ENCODE measurements at regions not wholly inside any gene's neighbourhood (a gene's known extent, or its start where the extent isn't known, plus 50 kb on each side); places are given as distances from the start of the nearest gene placed in this dataset.

- ATAC-seq (replicated peaks in 1 of 2) (no peak), DNase-seq (no peak)
- Mint-ChIP-seq H3K9me3 (no peaks in the 10 kb centered on the region), H3K4me3 (no peak overlapping the region), H3K4me1 (ENCODE audit: low read depth) (no peaks in the 10 kb centered on the region), H3K36me3 (ENCODE audit: insufficient read depth in 2 of 2) (no peaks in the 10 kb centered on the region), H3K27ac (no peak overlapping the region), H3K27me3 (ENCODE audit: low read depth) (no peaks in the 10 kb centered on the region)
Measured at GRCh38 chr2:128982001-128982400, 663.3 kb upstream of the HS6ST1 start.

GRCh38 chr2:128982670-128983069 is 664.0 kb upstream of the HS6ST1 start:
- Mint-ChIP-seq H3K27ac (no peak overlapping the region), H3K4me3 (no peak overlapping the region), H3K36me3 (ENCODE audit: insufficient read depth in 2 of 2) (no peaks in the 10 kb centered on the region), H3K27me3 (ENCODE audit: low read depth) (no peaks in the 10 kb centered on the region), H3K4me1 (ENCODE audit: low read depth) (no peaks in the 10 kb centered on the region), H3K9me3 (no peaks in the 10 kb centered on the region)
- DNase-seq (no peak), ATAC-seq (replicated peaks in 1 of 2) (no peak)

GRCh38 chr2:128983094-128983493 is 664.4 kb upstream of the HS6ST1 start:
- no peak for DNase-seq
- no peaks in the 10 kb centered on the region for H3K36me3 Mint-ChIP-seq (ENCODE audit: insufficient read depth in 2 of 2)
- H3K9me3 Mint-ChIP-seq, result no peaks in the 10 kb centered on the region
- ATAC-seq (replicated peaks in 1 of 2), result no peak
- no peak overlapping the region for H3K27ac Mint-ChIP-seq
- no peak overlapping the region for H3K4me3 Mint-ChIP-seq
- no peaks in the 10 kb centered on the region for H3K4me1 Mint-ChIP-seq (ENCODE audit: low read depth)
- H3K27me3 Mint-ChIP-seq (ENCODE audit: low read depth), result no peaks in the 10 kb centered on the region

GRCh38 chr2:128984081-128984480 is 665.4 kb upstream of the HS6ST1 start:
- no peaks in the 10 kb centered on the region for H3K4me1 Mint-ChIP-seq (ENCODE audit: low read depth)

DNA sequence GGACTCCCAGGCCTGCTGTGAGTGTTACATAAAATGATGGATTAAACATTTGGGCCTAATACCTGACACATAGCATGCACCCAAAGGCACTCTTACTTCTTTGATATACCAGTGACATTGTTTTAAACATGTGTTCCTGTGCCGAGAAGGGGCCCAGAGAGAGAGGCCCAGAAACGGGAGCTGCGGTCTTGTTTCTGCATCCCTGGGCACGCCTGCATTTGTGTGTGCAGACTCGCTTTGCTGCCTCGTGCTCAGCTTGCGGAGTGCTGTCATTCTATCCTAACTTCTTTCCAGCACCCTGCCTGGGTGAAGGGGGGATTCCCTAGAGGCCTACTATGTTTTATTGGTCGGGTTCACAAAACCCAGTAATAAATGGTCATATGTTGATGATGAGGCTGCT is 666.2 kb upstream of the HS6ST1 start:
- H3K4me1 Mint-ChIP-seq (ENCODE audit: low read depth), result no peaks in the 10 kb centered on the region
- no peak for DNase-seq
- H3K36me3 Mint-ChIP-seq (ENCODE audit: insufficient read depth in 2 of 2), result no peaks in the 10 kb centered on the region
- no peak overlapping the region for H3K27ac Mint-ChIP-seq
- no peak for ATAC-seq (replicated peaks in 1 of 2)
- no peak overlapping the region for H3K4me3 Mint-ChIP-seq
- no peaks in the 10 kb centered on the region for H3K27me3 Mint-ChIP-seq (ENCODE audit: low read depth)
- no peaks in the 10 kb centered on the region for H3K9me3 Mint-ChIP-seq

More at GRCh38 chr2:128984081-128984480, 665.4 kb upstream of the HS6ST1 start:
- DNase-seq (no peak), ATAC-seq (replicated peaks in 1 of 2) (no peak)
- no peaks in the 10 kb centered on the region for H3K36me3 Mint-ChIP-seq (ENCODE audit: insufficient read depth in 2 of 2)
- no peaks in the 10 kb centered on the region for H3K27me3 Mint-ChIP-seq (ENCODE audit: low read depth)
- no peak overlapping the region for H3K27ac Mint-ChIP-seq
- H3K4me3 Mint-ChIP-seq, result no peak overlapping the region
- H3K9me3 Mint-ChIP-seq, result no peaks in the 10 kb centered on the region

DNA sequence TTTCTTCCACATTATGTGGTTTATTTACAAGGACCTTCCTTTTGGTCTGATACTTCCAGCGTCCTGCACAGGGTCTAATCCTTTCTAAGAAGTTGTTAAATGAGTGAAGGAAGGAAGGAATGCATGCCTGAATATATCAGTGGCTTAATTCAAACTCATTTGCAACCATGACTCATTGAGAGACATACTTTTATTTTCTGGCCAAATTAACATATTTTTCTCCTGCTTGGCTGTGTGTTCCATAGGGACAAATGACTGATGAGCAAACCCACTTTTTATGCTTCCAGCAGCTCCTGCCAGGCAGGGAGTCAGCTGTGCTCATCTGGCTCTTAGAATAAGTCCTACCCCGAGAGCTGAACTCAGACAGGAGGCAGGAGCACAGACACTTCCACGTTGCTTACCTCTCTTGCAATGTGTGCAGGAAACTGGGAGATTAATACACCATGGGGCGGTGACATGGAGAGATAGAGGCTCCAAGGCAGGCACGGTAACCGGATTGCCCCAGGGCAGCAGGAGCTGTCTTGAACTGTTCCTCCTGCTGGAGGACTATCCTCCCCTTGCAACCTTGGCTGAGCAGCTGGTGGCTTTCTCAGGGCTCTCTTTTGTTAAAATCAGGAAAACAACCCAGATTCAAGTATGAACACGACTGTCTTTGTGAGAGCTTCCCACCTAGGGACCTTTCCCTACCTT is 667.5 kb upstream of the HS6ST1 start:
- ATAC-seq (replicated peaks in 1 of 2), result no peak
- Mint-ChIP-seq H3K27ac (no peak overlapping the region), H3K9me3 (no peaks in the 10 kb centered on the region), H3K27me3 (ENCODE audit: low read depth) (no peaks in the 10 kb centered on the region), H3K36me3 (ENCODE audit: insufficient read depth in 2 of 2) (no peaks in the 10 kb centered on the region), H3K4me1 (ENCODE audit: low read depth) (no peaks in the 10 kb centered on the region), H3K4me3 (no peak overlapping the region)
- DNase-seq, result no peak

GRCh38 chr2:128986867-128987268 is 668.2 kb upstream of the HS6ST1 start:
- ATAC-seq (replicated peaks in 1 of 2), result no peak
- Mint-ChIP-seq H3K9me3 (no peaks in the 10 kb centered on the region), H3K27me3 (ENCODE audit: low read depth) (no peaks in the 10 kb centered on the region), H3K4me1 (ENCODE audit: low read depth) (no peaks in the 10 kb centered on the region), H3K4me3 (no peak overlapping the region), H3K36me3 (ENCODE audit: insufficient read depth in 2 of 2) (no peaks in the 10 kb centered on the region), H3K27ac (no peak overlapping the region)
- no peak for DNase-seq

DNA sequence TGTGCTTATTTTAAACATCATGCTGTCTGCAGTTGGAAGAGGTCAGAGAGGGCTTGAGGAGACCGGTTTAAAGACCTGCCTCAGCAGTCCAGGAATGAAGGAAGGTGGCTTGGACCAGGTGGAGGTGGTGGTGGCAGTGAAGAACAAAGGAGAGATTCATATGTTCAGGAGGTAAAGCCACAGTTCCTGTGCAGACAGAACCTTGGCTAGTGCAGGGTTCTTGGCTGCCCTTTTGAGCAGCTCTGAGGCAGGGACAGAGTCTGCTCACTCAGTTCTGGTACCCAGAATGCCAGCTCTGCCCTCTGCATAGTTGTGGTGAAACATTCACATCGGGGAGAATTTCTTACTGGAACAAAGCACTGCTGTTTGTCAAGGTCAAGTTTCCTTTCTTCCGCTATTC is 669.7 kb upstream of the HS6ST1 start:
- Mint-ChIP-seq H3K27ac (no peak overlapping the region), H3K36me3 (ENCODE audit: insufficient read depth in 2 of 2) (no peaks in the 10 kb centered on the region), H3K4me1 (ENCODE audit: low read depth) (no peaks in the 10 kb centered on the region), H3K9me3 (no peaks in the 10 kb centered on the region), H3K4me3 (no peak overlapping the region), H3K27me3 (ENCODE audit: low read depth) (no peaks in the 10 kb centered on the region)
- DNase-seq, result no peak
- ATAC-seq (replicated peaks in 1 of 2), result no peak

GRCh38 chr2:128988967-128989366 is 670.3 kb upstream of the HS6ST1 start:
- Mint-ChIP-seq H3K4me3 (no peak overlapping the region), H3K27ac (no peak overlapping the region), H3K36me3 (ENCODE audit: insufficient read depth in 2 of 2) (no peaks in the 10 kb centered on the region), H3K27me3 (ENCODE audit: low read depth) (no peaks in the 10 kb centered on the region), H3K9me3 (no peaks in the 10 kb centered on the region), H3K4me1 (ENCODE audit: low read depth) (no peaks in the 10 kb centered on the region)
- DNase-seq (no peak), ATAC-seq (replicated peaks in 1 of 2) (no peak)

GRCh38 chr2:128995086-128995485 is 676.4 kb upstream of the HS6ST1 start:
- H3K27ac Mint-ChIP-seq, result no peak overlapping the region
- DNase-seq (no peak), ATAC-seq (replicated peaks in 1 of 2) (no peak)
- H3K4me3 Mint-ChIP-seq, result no peak overlapping the region
- H3K4me1 Mint-ChIP-seq (ENCODE audit: low read depth), result no peaks in the 10 kb centered on the region
- H3K27me3 Mint-ChIP-seq (ENCODE audit: low read depth), result no peaks in the 10 kb centered on the region
- no peaks in the 10 kb centered on the region for H3K9me3 Mint-ChIP-seq
- no peaks in the 10 kb centered on the region for H3K36me3 Mint-ChIP-seq (ENCODE audit: insufficient read depth in 2 of 2)

GRCh38 chr2:128996078-128996477 is 677.4 kb upstream of the HS6ST1 start:
- no peak overlapping the region for H3K27ac Mint-ChIP-seq
- ATAC-seq (replicated peaks in 1 of 2) (no peak), DNase-seq (no peak)
- H3K27me3 Mint-ChIP-seq (ENCODE audit: low read depth), result no peaks in the 10 kb centered on the region
- no peaks in the 10 kb centered on the region for H3K36me3 Mint-ChIP-seq (ENCODE audit: insufficient read depth in 2 of 2)
- H3K4me1 Mint-ChIP-seq (ENCODE audit: low read depth), result no peaks in the 10 kb centered on the region
- H3K9me3 Mint-ChIP-seq, result no peaks in the 10 kb centered on the region
- no peak overlapping the region for H3K4me3 Mint-ChIP-seq

GRCh38 chr2:128997166-128997866 is 678.6 kb upstream of the HS6ST1 start:
- ATAC-seq (replicated peaks in 1 of 2) (no peak), DNase-seq (no peak)
- no peak overlapping the region for H3K4me3 Mint-ChIP-seq
- no peaks in the 10 kb centered on the region for H3K36me3 Mint-ChIP-seq (ENCODE audit: insufficient read depth in 2 of 2)
- no peaks in the 10 kb centered on the region for H3K4me1 Mint-ChIP-seq (ENCODE audit: low read depth)
- no peaks in the 10 kb centered on the region for H3K27me3 Mint-ChIP-seq (ENCODE audit: low read depth)
- H3K27ac Mint-ChIP-seq, result no peak overlapping the region
- H3K9me3 Mint-ChIP-seq, result no peaks in the 10 kb centered on the region

GRCh38 chr2:129001926-129002325 is 683.3 kb upstream of the HS6ST1 start:
- Mint-ChIP-seq H3K36me3 (ENCODE audit: insufficient read depth in 2 of 2) (no peaks in the 10 kb centered on the region), H3K4me3 (no peak overlapping the region)

DNA sequence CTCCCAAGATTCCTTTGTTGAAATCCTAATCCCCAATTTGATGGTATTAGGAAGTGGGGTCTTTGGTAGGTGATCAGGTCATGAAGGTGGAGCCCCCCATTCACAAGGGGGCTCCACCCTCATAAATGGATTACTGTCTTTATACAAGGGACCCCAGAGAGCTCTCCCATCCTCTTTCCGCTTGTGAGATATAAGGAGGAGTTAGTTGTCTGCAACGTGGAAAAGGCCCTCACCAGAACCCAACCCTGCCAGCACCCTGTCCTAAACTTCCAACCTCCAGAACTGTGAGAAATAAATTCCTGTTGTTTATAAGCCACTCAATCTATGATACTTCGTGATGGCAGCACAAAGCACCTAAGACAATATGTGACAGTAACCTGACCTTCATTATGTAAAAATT is 684.1 kb upstream of the HS6ST1 start:
- no peak overlapping the region for H3K27ac Mint-ChIP-seq
- ATAC-seq (replicated peaks in 1 of 2) (no peak), DNase-seq (no peak)
- no peaks in the 10 kb centered on the region for H3K36me3 Mint-ChIP-seq (ENCODE audit: insufficient read depth in 2 of 2)
- H3K4me3 Mint-ChIP-seq, result no peak overlapping the region
- no peaks in the 10 kb centered on the region for H3K9me3 Mint-ChIP-seq
- H3K27me3 Mint-ChIP-seq (ENCODE audit: low read depth), result no peaks in the 10 kb centered on the region
- H3K4me1 Mint-ChIP-seq (ENCODE audit: low read depth), result no peaks in the 10 kb centered on the region

More at GRCh38 chr2:129001926-129002325, 683.3 kb upstream of the HS6ST1 start:
- DNase-seq, result no peak
- no peaks in the 10 kb centered on the region for H3K4me1 Mint-ChIP-seq (ENCODE audit: low read depth)
- no peak overlapping the region for H3K27ac Mint-ChIP-seq
- no peaks in the 10 kb centered on the region for H3K9me3 Mint-ChIP-seq
- no peaks in the 10 kb centered on the region for H3K27me3 Mint-ChIP-seq (ENCODE audit: low read depth)
- no peak for ATAC-seq (replicated peaks in 1 of 2)
